ENCODE measurements at regions not wholly inside any gene's neighbourhood (a gene's known extent, or its start where the extent isn't known, plus 50 kb on each side); places are given as distances from the start of the nearest gene placed in this dataset.

GRCh38 chr14:86723254-86723624, 1193.3 kb downstream of the FLRT2 start:
- no peaks in the 10 kb centered on the region for H3K27me3 ChIP-seq
- no peak for TF ChIP-seq EZH2phosphoT487 (IDR thresholded peaks at IDR 0.05; ENCODE audit: low read depth, severe bottlenecking, unreplicated experiment)
- no peak for TF ChIP-seq EZH2 (IDR thresholded peaks at IDR 0.05; ENCODE audit: borderline replicate concordance)
- TF ChIP-seq, protein P1, sequence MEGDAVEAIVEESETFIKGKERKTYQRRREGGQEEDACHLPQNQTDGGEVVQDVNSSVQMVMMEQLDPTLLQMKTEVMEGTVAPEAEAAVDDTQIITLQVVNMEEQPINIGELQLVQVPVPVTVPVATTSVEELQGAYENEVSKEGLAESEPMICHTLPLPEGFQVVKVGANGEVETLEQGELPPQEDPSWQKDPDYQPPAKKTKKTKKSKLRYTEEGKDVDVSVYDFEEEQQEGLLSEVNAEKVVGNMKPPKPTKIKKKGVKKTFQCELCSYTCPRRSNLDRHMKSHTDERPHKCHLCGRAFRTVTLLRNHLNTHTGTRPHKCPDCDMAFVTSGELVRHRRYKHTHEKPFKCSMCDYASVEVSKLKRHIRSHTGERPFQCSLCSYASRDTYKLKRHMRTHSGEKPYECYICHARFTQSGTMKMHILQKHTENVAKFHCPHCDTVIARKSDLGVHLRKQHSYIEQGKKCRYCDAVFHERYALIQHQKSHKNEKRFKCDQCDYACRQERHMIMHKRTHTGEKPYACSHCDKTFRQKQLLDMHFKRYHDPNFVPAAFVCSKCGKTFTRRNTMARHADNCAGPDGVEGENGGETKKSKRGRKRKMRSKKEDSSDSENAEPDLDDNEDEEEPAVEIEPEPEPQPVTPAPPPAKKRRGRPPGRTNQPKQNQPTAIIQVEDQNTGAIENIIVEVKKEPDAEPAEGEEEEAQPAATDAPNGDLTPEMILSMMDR (IDR thresholded peaks at IDR 0.05; ENCODE audit: poor library complexity): no peak
- H2AFZ ChIP-seq: no peak overlapping the region
- no peaks in the 10 kb centered on the region for H3K79me2 ChIP-seq
- no peaks in the 10 kb centered on the region for H3K9me3 ChIP-seq (ENCODE audit: low read depth)
- no peaks in the 10 kb centered on the region for H3K36me3 ChIP-seq (replicated peaks; ENCODE audit: insufficient read depth, low read depth)
- H4K20me1 ChIP-seq (ENCODE audit: insufficient read depth, poor library complexity, severe bottlenecking): no peaks in the 10 kb centered on the region
- H3K27ac ChIP-seq: no peak overlapping the region
- H3K4me2 ChIP-seq: no peak overlapping the region
- H3K9me2 ChIP-seq (replicated peaks; ENCODE audit: insufficient read depth): no peaks in the 10 kb centered on the region
- DNase-seq (ENCODE audit: low spot score): no peak
- H3K4me3 ChIP-seq: no peak overlapping the region
- H3K4me1 ChIP-seq (ENCODE audit: insufficient read depth): peaks cover 4% of the 10 kb centered on the region

DNA sequence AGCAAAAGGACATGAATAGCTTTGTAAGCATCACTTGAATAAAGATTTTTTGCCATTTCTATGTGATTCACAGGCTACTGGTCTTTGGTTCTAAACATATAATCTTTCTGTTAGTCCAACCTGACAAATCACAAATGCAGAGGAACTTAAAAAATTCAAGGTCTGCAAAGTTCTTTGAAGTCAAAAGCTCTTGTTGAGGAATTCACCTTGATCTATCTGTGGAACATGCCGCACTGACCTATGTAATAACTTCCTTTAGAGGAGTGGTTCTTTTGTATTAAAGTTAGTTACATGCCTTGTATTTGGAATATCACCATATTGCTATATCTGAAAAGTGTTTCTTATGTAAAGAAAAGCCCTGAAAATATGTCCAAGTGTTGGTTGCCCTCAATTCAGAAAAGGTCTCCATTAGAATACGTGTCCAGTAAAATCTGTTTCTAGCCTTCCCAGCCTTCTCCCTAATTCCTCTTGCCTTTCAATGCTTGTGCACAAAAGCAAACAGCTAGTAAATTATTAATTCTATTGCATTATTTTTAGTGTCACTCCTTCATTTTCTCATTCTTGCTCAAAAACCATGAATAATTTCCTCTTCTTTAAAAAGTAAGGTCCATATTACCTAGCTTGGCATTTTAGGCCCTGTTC, 1192.8 kb downstream of the FLRT2 start:
- Histone ChIP-seq H3K79me2 (no peaks in the 10 kb centered on the region), H3K9me3 (ENCODE audit: low read depth) (no peaks in the 10 kb centered on the region), H3K4me2 (no peak overlapping the region), H3K9me2 (replicated peaks; ENCODE audit: insufficient read depth) (no peaks in the 10 kb centered on the region), H3K4me3 (no peak overlapping the region), H4K20me1 (ENCODE audit: insufficient read depth, poor library complexity, severe bottlenecking) (no peaks in the 10 kb centered on the region), H3K27ac (no peak overlapping the region), H3K4me1 (ENCODE audit: insufficient read depth) (peaks cover 4% of the 10 kb centered on the region), H2AFZ (no peak overlapping the region), H3K36me3 (replicated peaks; ENCODE audit: insufficient read depth, low read depth) (no peaks in the 10 kb centered on the region), H3K27me3 (no peaks in the 10 kb centered on the region)
- TF ChIP-seq EZH2phosphoT487 (IDR thresholded peaks at IDR 0.05; ENCODE audit: low read depth, severe bottlenecking, unreplicated experiment) (no peak), EZH2 (IDR thresholded peaks at IDR 0.05; ENCODE audit: borderline replicate concordance) (no peak)
- TF ChIP-seq, protein P1 (IDR thresholded peaks at IDR 0.05; ENCODE audit: poor library complexity): no peak
- no peak for DNase-seq (ENCODE audit: low spot score)
- 89% methylated on average over 2 of the region's 2 CpGs for WGBS (ENCODE audit: low lambda C conversion rate, missing lambda C conversion rate)

- TF ChIP-seq EZH2 (IDR thresholded peaks at IDR 0.05; ENCODE audit: borderline replicate concordance) (no peak), EZH2phosphoT487 (IDR thresholded peaks at IDR 0.05; ENCODE audit: low read depth, severe bottlenecking, unreplicated experiment) (no peak)
- TF ChIP-seq, protein P1 (IDR thresholded peaks at IDR 0.05; ENCODE audit: poor library complexity): no peak
- Histone ChIP-seq H4K20me1 (ENCODE audit: insufficient read depth, poor library complexity, severe bottlenecking) (no peaks in the 10 kb centered on the region), H3K36me3 (replicated peaks; ENCODE audit: insufficient read depth, low read depth) (no peaks in the 10 kb centered on the region), H3K4me3 (no peak overlapping the region), H3K4me1 (ENCODE audit: insufficient read depth) (no peaks in the 10 kb centered on the region), H3K27me3 (no peaks in the 10 kb centered on the region), H3K79me2 (no peaks in the 10 kb centered on the region), H3K4me2 (no peak overlapping the region), H3K27ac (no peak overlapping the region), H2AFZ (no peak overlapping the region), H3K9me2 (replicated peaks; ENCODE audit: insufficient read depth) (no peaks in the 10 kb centered on the region), H3K9me3 (ENCODE audit: low read depth) (no peaks in the 10 kb centered on the region)
- DNase-seq (ENCODE audit: low spot score): no peak
Measured at GRCh38 chr14:86714575-86714974, 1184.6 kb downstream of the FLRT2 start.

DNA sequence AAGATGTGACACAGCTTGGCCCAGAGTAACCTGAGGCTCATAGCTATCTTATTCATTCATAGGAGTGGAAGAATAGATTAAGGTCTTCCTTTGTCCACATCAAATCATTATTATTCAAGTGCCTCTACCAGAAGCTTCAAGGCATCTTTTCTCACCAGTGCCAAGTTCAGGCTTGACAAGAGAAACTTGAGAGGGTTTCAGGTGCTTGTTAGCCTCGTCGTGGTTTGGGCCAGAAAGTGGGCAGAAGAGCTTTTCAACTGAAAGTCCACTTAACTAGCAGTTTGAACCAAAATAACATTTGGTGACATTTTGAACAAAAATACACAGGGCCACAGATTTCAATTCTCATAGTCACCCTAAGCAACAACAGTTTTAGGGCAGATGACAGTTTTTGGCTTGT, 1184.2 kb downstream of the FLRT2 start:
- H3K27me3 ChIP-seq: no peaks in the 10 kb centered on the region
- 98% methylated on average over 2 of the region's 2 CpGs for WGBS (ENCODE audit: low lambda C conversion rate, missing lambda C conversion rate)
- H2AFZ ChIP-seq: no peak overlapping the region
- no peaks in the 10 kb centered on the region for H3K9me2 ChIP-seq (replicated peaks; ENCODE audit: insufficient read depth)
- H4K20me1 ChIP-seq (ENCODE audit: insufficient read depth, poor library complexity, severe bottlenecking): no peaks in the 10 kb centered on the region
- no peaks in the 10 kb centered on the region for H3K36me3 ChIP-seq (replicated peaks; ENCODE audit: insufficient read depth, low read depth)
- TF ChIP-seq, protein P1 (IDR thresholded peaks at IDR 0.05; ENCODE audit: poor library complexity): no peak
- TF ChIP-seq EZH2phosphoT487 (IDR thresholded peaks at IDR 0.05; ENCODE audit: low read depth, severe bottlenecking, unreplicated experiment) (no peak), EZH2 (IDR thresholded peaks at IDR 0.05; ENCODE audit: borderline replicate concordance) (no peak)
- H3K79me2 ChIP-seq: no peaks in the 10 kb centered on the region
- H3K4me3 ChIP-seq: no peak overlapping the region
- no peak overlapping the region for H3K4me2 ChIP-seq
- H3K9me3 ChIP-seq (ENCODE audit: low read depth): no peaks in the 10 kb centered on the region
- H3K27ac ChIP-seq: no peak overlapping the region
- no peak for DNase-seq (ENCODE audit: low spot score)
- no peaks in the 10 kb centered on the region for H3K4me1 ChIP-seq (ENCODE audit: insufficient read depth)

Data from hepatocyte (in vitro differentiated cells).